Parathyroid adenoma (tissue), 2 donors: ENCODE measurements at regions not wholly inside any gene's neighbourhood (a gene's known extent, or its start where the extent isn't known, plus 50 kb on each side); places are given as distances from the start of the nearest gene placed in this dataset.

Experiments used
- H2AFZ ChIP-seq: fragments of 300-600 bp; sonication (generic); one replicate; pipeline ENCODE4 v1.7.0; 2017; ENCODE audit warnings: antibody characterized with exemption, mild to moderate bottlenecking
- H3K27ac ChIP-seq: fragments of 300-600 bp; sonication (generic); one replicate; pipeline ENCODE4 v1.7.0; 2017
- H3K27me3 ChIP-seq: fragments of 300-600 bp; sonication (generic); one replicate; pipeline ENCODE4 v1.7.0; 2017; ENCODE audit warnings: low read length; ENCODE audit not compliant: control insufficient read depth, insufficient read depth
- H3K36me3 ChIP-seq: fragments of 300-600 bp; sonication (generic); one replicate; pipeline ENCODE4 v1.7.0; 2017; ENCODE audit warnings: low read length; ENCODE audit not compliant: control insufficient read depth, insufficient read depth
- H3K4me1 ChIP-seq: fragments of 300-600 bp; sonication (generic); one replicate; pipeline ENCODE4 v1.7.0; 2017; ENCODE audit warnings: control low read depth
- H3K4me2 ChIP-seq: fragments of 300-600 bp; sonication (generic); one replicate; pipeline ENCODE4 v1.7.0; 2017; ENCODE audit warnings: low read length
- H3K4me3 ChIP-seq: fragments of 300-600 bp; sonication (generic); one replicate; pipeline ENCODE4 v1.7.0; 2017; ENCODE audit warnings: low read depth, low read length
- H3K79me2 ChIP-seq: fragments of 300-600 bp; sonication (generic); one replicate; pipeline ENCODE4 v1.7.0; 2017; ENCODE audit warnings: control low read depth
- H3K9ac ChIP-seq: fragments of 300-600 bp; sonication (generic); one replicate; pipeline ENCODE4 v1.7.0; 2017; ENCODE audit warnings: mild to moderate bottlenecking
- H3K9me3 ChIP-seq: fragments of 300-600 bp; sonication (generic); one replicate; pipeline ENCODE4 v1.7.0; 2017; ENCODE audit warnings: low read length; ENCODE audit not compliant: control insufficient read depth
- CTCF ChIP-seq: fragments of 300-600 bp; sonication (generic); IDR thresholded peaks from one replicate; pipeline ENCODE4 v1.7.0; 2017; ENCODE audit warnings: antibody characterized with exemption, mild to moderate bottlenecking
- donor health status: primary hyperparathyroidism.

- Histone ChIP-seq H3K79me2 (no peaks in the 10 kb centered on the region), H3K4me1 (no peaks in the 10 kb centered on the region), H3K9me3 (no peaks in the 10 kb centered on the region), H3K27ac (no peak overlapping the region), H2AFZ (no peak overlapping the region), H3K4me2 (no peak overlapping the region), H3K27me3 (no peaks in the 10 kb centered on the region), H3K4me3 (no peak overlapping the region), H3K9ac (no peak overlapping the region), H3K36me3 (no peaks in the 10 kb centered on the region)
- TF ChIP-seq CTCF, result no peak
These were observed 612.1 kb downstream of the TBC1D4 start for GRCh38 chr13:74869846-74870245.

DNA sequence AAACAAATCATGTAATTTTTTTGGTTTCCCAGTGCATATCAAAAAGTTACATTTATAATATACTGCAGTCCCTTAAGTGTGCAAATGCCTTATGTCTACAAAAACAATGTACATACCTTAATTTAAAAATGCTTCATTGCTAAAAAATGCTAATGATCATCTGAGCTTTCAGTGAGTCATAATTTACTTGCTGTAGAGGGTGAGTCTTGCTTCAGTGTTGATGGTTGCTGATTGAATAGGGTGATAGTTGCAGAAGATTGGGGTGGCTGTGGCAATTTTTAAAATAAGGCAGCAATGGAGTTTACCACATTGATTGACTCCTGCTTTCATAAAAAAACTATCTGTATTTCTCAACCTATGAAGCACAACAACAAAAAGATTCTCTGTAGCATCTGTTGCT, 613.9 kb downstream of the TBC1D4 start:
- no peak for TF ChIP-seq CTCF
- Histone ChIP-seq H3K9ac (no peak overlapping the region), H2AFZ (no peak overlapping the region), H3K27ac (no peak overlapping the region), H3K79me2 (no peaks in the 10 kb centered on the region), H3K9me3 (no peaks in the 10 kb centered on the region), H3K4me3 (no peak overlapping the region), H3K36me3 (no peaks in the 10 kb centered on the region), H3K4me1 (no peaks in the 10 kb centered on the region), H3K4me2 (no peak overlapping the region), H3K27me3 (no peaks in the 10 kb centered on the region)

GRCh38 chr13:74867460-74867859, 614.5 kb downstream of the TBC1D4 start:
- Histone ChIP-seq H2AFZ (no peak overlapping the region), H3K4me1 (no peaks in the 10 kb centered on the region), H3K9ac (no peak overlapping the region), H3K79me2 (no peaks in the 10 kb centered on the region), H3K36me3 (no peaks in the 10 kb centered on the region), H3K4me3 (no peak overlapping the region), H3K27ac (no peak overlapping the region), H3K4me2 (no peak overlapping the region), H3K9me3 (no peaks in the 10 kb centered on the region), H3K27me3 (no peaks in the 10 kb centered on the region)
- no peak for TF ChIP-seq CTCF

GRCh38 chr13:74866101-74866500, 615.9 kb downstream of the TBC1D4 start:
- H3K27me3 ChIP-seq, result no peaks in the 10 kb centered on the region
- H3K79me2 ChIP-seq, result no peaks in the 10 kb centered on the region
- no peaks in the 10 kb centered on the region for H3K36me3 ChIP-seq
- TF ChIP-seq CTCF, result no peak
- no peak overlapping the region for H2AFZ ChIP-seq
- H3K4me2 ChIP-seq, result no peak overlapping the region
- H3K27ac ChIP-seq, result no peak overlapping the region
- no peak overlapping the region for H3K4me3 ChIP-seq
- no peaks in the 10 kb centered on the region for H3K4me1 ChIP-seq
- no peaks in the 10 kb centered on the region for H3K9me3 ChIP-seq
- H3K9ac ChIP-seq, result no peak overlapping the region

DNA sequence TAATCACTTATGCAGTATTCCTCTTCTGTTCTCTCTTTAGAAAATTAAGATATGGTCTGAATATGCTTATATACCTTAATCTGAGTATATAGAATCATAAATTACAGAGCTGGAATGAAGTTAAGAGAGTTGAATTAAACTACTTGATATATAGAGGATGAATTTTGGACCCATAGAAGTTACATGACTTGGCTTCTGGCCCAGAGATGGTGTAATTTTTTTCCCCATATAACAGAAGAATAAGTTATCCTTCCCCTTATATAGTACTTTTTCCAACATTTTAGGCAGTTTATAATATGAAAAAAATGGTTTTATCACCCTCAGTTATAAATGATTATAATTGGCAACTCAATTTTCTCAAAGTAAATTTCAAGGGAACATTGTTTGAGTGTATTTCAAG, 616.3 kb downstream of the TBC1D4 start:
- no peaks in the 10 kb centered on the region for H3K36me3 ChIP-seq
- H3K27ac ChIP-seq, result no peak overlapping the region
- no peak overlapping the region for H3K4me3 ChIP-seq

More for the DNA sequence above, 616.3 kb downstream of the TBC1D4 start:
- no peak overlapping the region for H3K4me2 ChIP-seq
- no peak overlapping the region for H2AFZ ChIP-seq
- no peaks in the 10 kb centered on the region for H3K4me1 ChIP-seq
- no peak overlapping the region for H3K9ac ChIP-seq
- H3K79me2 ChIP-seq, result no peaks in the 10 kb centered on the region
- TF ChIP-seq CTCF, result no peak
- no peaks in the 10 kb centered on the region for H3K9me3 ChIP-seq
- H3K27me3 ChIP-seq, result no peaks in the 10 kb centered on the region
